Right lobe of liver (tissue), 6 donors: ENCODE measurements at regions not wholly inside any gene's neighbourhood (a gene's known extent, or its start where the extent isn't known, plus 50 kb on each side); places are given as distances from the start of the nearest gene placed in this dataset.

Experiments used
- ATAC-seq, 4 donors: fragments of 200-7000 bp; cut with Tn5 transposase; one replicate each; pipeline ENCODE4 v1.9.1; 2020; ENCODE audit warnings: mild to moderate bottlenecking in 4 of 4, moderate library complexity in 4 of 4
- DNase-seq, 3 donors: peaks; one replicate each; pipeline ENCODE4 v3.0.0-alpha.2; 2020
- H3K27ac ChIP-seq, 3 donors: fragments of 200-600 bp; one replicate each; pipeline ENCODE4 v1.8.0; 2022
- H3K27me3 ChIP-seq, 2 donors: fragments of 200-600 bp; one replicate each; pipeline ENCODE4 v1.8.0; 2022
- H3K36me3 ChIP-seq, 4 donors: fragments of 200-600 bp; sonication (generic) in 1 of 4; one replicate each; pipeline versions ENCODE4 v1.5.1 to v1.8.0; 2017 to 2022; ENCODE audit warnings: control low read depth in 1 of 4
- H3K4me1 ChIP-seq, 4 donors: fragments of 200-600 bp; sonication (generic) in 1 of 4; one replicate each; pipeline versions ENCODE4 v1.5.1 to v1.8.0; 2017 to 2022; ENCODE audit warnings: control low read depth in 1 of 4
- H3K4me3 ChIP-seq, 3 donors: fragments of 200-600 bp; one replicate each; pipeline ENCODE4 v1.8.0; 2022
- H3K9me3 ChIP-seq, 4 donors: fragments of 200-600 bp; sonication (generic) in 1 of 4; one replicate each; pipeline versions ENCODE4 v1.5.1 to v1.8.0; 2017 to 2022; ENCODE audit warnings: control low read depth in 1 of 4
- POLR2A ChIP-seq: fragments of 450-650 bp; IDR thresholded peaks from one replicate; pipeline ENCODE4 v1.6.1; 2017; ENCODE audit warnings: antibody characterized with exemption, mild to moderate bottlenecking
- WGBS: methylation state at CpG from one replicate; pipeline ENCODE4 v1.1.6; 2018; ENCODE audit warnings: low coverage, low lambda C conversion rate; ENCODE audit not compliant: insufficient coverage; ENCODE audit errors: missing lambda C conversion rate; 5-methylcytosine and 5-hydroxymethylcytosine counted together
- intact Hi-C, 2 donors: fragments of 100-400 bp; cut with DNase I; formaldehyde crosslinking; loops; one replicate each; pipeline versions ENCODE4 v1.11.2 to v1.14.1; 2022
- TF ChIP-seq, protein P1 (sequence below), 4 donors: fragments of 200-600 bp in 3 of 4; fragments of 450-650 bp in 1 of 4; IDR thresholded peaks; one replicate each; pipeline versions ENCODE4 v1.5.1 to v1.8.0; 2016 to 2022; ENCODE audit warnings: antibody characterized with exemption in 4 of 4, mild to moderate bottlenecking in 2 of 4
- donor health status: DM: no; HTN: yes; CAD: no.
- donor health status: DM: no; HTN: no; CAD: no.
- donor health status: DM: no; HTN: no; CAD: no.
- donor health status: DM: no; HTN: yes; CAD: no.
- donor health status: DM: no; HTN: yes; CAD: no.

DNA sequence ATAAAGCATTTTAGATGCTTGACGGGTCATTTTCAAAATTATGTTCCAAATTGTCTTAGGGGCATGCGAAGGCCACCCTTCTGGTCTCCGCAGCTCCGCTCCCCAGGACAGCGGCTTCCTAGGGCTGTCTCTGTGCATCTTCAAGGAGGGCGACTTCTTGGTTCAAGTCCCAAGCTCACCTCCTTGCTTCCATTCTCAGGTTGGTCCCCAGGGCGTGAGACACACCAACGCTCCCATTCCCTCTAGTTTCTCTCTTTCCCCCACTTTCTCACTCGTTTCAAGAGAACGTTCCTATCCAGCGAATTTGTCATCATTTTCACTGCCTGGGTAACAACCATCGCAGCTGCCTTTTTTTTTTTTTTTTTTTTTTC lies 109.4 kb upstream of the CCND2 start:
- Histone ChIP-seq H3K27me3 (no peaks in the 10 kb centered on the region), H3K4me3 (peak overlapping the region in 1 of 3 donors; percentile 16), H3K36me3 (no peaks in the 10 kb centered on the region), H3K9me3 (no peaks in the 10 kb centered on the region), H3K4me1 (no peaks in the 10 kb centered on the region), H3K27ac (no peak overlapping the region)
- intact Hi-C loops, result no loop called here
- DNase-seq, result no peak
- TF ChIP-seq POLR2A, result no peak
- 45% methylated on average over 10 of the region's 12 CpGs for WGBS
- no peak for ATAC-seq

DNA sequence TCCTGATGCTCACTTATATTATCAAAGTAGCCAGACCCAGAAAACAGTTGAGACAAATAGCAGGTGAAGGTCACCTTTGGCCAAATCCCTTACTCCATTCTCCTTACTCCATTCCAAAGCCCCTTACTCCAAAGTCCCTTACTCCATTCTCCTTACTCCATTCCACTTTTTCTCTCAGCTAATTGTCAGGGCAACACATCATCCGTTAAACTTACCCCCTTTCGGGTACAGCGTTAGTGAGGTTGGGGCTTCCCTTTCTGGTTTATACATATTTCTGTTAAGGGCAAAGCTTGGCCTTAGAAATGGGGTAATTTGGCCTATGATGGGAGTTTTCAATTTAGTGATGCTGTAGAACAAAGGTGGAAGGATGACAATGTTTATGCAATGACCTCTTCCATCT lies 111.8 kb upstream of the CCND2 start:
- Histone ChIP-seq H3K27me3 (no peaks in the 10 kb centered on the region), H3K9me3 (no peaks in the 10 kb centered on the region), H3K4me1 (no peaks in the 10 kb centered on the region), H3K36me3 (no peaks in the 10 kb centered on the region), H3K4me3 (no peak overlapping the region), H3K27ac (no peak overlapping the region)
- 89% methylated on average over 3 of the region's 3 CpGs for WGBS
- intact Hi-C loops, result no loop called here
- TF ChIP-seq POLR2A, result no peak
- TF ChIP-seq, protein P1, sequence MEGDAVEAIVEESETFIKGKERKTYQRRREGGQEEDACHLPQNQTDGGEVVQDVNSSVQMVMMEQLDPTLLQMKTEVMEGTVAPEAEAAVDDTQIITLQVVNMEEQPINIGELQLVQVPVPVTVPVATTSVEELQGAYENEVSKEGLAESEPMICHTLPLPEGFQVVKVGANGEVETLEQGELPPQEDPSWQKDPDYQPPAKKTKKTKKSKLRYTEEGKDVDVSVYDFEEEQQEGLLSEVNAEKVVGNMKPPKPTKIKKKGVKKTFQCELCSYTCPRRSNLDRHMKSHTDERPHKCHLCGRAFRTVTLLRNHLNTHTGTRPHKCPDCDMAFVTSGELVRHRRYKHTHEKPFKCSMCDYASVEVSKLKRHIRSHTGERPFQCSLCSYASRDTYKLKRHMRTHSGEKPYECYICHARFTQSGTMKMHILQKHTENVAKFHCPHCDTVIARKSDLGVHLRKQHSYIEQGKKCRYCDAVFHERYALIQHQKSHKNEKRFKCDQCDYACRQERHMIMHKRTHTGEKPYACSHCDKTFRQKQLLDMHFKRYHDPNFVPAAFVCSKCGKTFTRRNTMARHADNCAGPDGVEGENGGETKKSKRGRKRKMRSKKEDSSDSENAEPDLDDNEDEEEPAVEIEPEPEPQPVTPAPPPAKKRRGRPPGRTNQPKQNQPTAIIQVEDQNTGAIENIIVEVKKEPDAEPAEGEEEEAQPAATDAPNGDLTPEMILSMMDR (IDR thresholded peaks at IDR 0.05), result no peak
- DNase-seq (no peak), ATAC-seq (no peak)

DNA sequence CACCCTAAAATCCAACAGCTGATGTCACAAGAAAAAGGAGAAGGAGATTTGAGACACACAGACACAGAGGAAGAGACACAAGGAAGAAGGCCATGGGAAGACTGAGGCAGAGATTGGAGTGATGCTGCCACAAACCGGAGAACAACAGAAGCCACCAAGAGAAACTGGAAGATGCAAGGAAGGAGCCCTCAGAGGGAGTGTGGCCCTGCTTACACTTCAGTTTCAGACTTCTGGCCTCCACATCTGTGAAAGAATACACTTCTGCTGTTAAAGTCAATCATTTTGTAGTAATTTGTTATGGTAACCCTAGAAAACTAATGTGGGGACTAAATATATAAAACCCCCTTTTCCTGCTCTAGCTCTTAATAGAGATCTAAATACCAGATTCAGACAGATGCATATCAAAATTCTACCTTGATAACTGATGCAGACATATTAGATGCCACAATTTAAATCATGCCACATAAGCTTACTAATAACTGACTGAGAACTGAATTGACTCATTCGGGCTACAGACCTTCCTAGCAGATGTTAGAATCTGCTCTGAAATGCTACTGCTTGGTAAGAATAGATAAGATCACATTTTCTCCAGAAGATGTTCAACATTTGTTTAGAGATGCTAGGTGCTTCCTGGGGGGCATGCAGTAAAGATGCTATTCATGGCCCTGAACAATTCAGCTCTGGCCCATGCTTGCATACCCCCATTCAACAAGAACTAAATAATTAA lies 113.1 kb upstream of the CCND2 start:
- no peak overlapping the region for H3K27ac ChIP-seq
- ATAC-seq, result no peak
- no peaks in the 10 kb centered on the region for H3K4me1 ChIP-seq

DNA sequence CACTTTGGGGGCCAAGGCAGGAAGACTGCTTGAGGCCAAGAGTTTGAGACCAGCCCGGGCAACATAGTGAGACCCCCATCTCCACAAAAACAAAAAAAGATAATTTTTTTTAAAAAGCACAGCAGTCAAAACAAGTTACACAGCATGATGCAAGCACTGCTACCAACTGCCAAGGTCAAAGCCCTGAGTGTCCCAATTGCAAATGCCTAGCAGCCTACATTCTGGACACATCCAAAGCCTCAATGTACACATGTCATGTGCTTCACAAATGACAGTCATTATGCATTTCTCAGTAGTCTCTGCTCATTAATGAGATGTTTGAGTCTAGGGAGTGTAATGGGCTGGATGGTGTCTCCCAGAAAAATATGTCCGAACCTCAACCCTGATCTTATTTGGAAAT lies 113.7 kb upstream of the CCND2 start:
- no peak for TF ChIP-seq POLR2A
- TF ChIP-seq, protein P1 (IDR thresholded peaks at IDR 0.05), result no peak
- ATAC-seq (peak in 1 of 4 donors; percentile 22), DNase-seq (no peak)
- Histone ChIP-seq H3K36me3 (no peaks in the 10 kb centered on the region), H3K27me3 (no peaks in the 10 kb centered on the region), H3K4me3 (no peak overlapping the region), H3K9me3 (no peaks in the 10 kb centered on the region), H3K27ac (no peak overlapping the region), H3K4me1 (no peaks in the 10 kb centered on the region)
- intact Hi-C loops, result no loop called here
- 55% methylated on average over 2 of the region's 2 CpGs for WGBS

More for the DNA sequence above, 113.1 kb upstream of the CCND2 start:
- intact Hi-C loops, result no loop called here
- Histone ChIP-seq H3K27me3 (no peaks in the 10 kb centered on the region), H3K36me3 (no peaks in the 10 kb centered on the region), H3K4me3 (no peak overlapping the region), H3K9me3 (no peaks in the 10 kb centered on the region)
- no peak for DNase-seq
- WGBS, result 54% methylated on average over 2 of the region's 2 CpGs
- TF ChIP-seq POLR2A, result no peak
- TF ChIP-seq, protein P1 (IDR thresholded peaks at IDR 0.05), result no peak

DNA sequence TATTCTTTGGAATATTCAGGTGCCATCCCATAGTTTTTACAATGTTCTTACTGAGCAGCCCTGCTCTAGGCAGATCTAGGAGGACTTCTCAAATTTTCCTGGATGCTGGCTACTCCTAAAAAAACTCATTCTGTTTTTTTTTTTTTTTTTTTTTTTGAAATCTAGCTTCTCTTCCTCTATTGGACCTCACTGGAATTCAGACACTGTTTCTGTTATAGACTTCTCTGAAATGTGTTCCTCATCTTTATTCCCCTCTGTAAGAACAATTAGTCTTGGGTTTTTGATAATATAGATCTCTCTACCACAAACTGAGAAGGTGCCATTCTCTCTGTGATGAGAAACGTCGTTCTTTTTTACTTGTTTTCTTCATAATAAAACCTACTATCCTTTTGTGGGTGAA lies 115.3 kb upstream of the CCND2 start:
- WGBS, result 61% methylated on average over 2 of the region's 2 CpGs
- ATAC-seq (no peak), DNase-seq (no peak)
- H3K4me1 ChIP-seq, result no peaks in the 10 kb centered on the region
- TF ChIP-seq, protein P1 (IDR thresholded peaks at IDR 0.05), result no peak
- no peak for TF ChIP-seq POLR2A
- H3K27ac ChIP-seq, result no peak overlapping the region
- H3K36me3 ChIP-seq, result no peaks in the 10 kb centered on the region
- intact Hi-C loops, result no loop called here
- no peak overlapping the region for H3K4me3 ChIP-seq
- no peaks in the 10 kb centered on the region for H3K27me3 ChIP-seq
- no peaks in the 10 kb centered on the region for H3K9me3 ChIP-seq
